MM.1S (cell line): ENCODE measurements at regions not wholly inside any gene's neighbourhood (a gene's known extent, or its start where the extent isn't known, plus 50 kb on each side); places are given as distances from the start of the nearest gene placed in this dataset.

Experiments used
- CTCF ChIP-seq: fragments of 300-600 bp; sonication (generic); IDR thresholded peaks from 2 replicates; pipeline ENCODE4 v1.5.1; 2016; ENCODE audit warnings: antibody characterized with exemption, low read length, mixed read lengths
- EZH2 ChIP-seq: fragments of 300-600 bp; sonication (generic); optimal IDR thresholded peaks from 2 replicates; pipeline ENCODE3; 2017; ENCODE audit warnings: low read depth, mild to moderate bottlenecking, antibody characterized with exemption, low read length, mixed read lengths
- EZH2phosphoT487 ChIP-seq: fragments of 300-600 bp; sonication (generic); IDR thresholded peaks from 2 replicates; pipeline ENCODE4 v1.6.1; 2018; ENCODE audit warnings: antibody characterized with exemption, low read length

DNA sequence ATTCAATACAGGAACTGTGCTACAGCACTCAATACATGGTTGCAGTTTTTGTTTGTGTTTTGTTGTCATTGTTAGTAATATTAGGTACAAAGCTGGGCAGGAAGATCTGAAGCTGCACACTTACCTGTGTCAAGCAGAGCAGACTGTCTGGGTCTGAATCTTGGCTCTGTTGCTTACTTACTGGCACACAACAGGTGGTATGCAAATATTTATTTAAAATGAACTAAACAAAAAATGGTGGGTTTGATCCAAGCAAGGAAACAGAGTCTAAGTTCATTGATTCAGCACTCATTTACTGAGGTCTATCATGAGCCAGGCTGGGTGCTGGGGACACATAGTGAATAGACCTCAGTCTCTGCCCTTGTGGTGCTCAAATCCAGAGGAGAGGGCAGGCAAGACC lies 230.4 kb downstream of the OMA1 start:
- no peak for TF ChIP-seq CTCF
- TF ChIP-seq EZH2: no peak
- TF ChIP-seq EZH2phosphoT487: no peak
